DND-41 (cell line): ENCODE measurements at regions not wholly inside any gene's neighbourhood (a gene's known extent, or its start where the extent isn't known, plus 50 kb on each side); places are given as distances from the start of the nearest gene placed in this dataset.

Source experiments
- ATAC-seq: fragments of 200-7000 bp; cut with Tn5 transposase; 3 replicates; pipeline ENCODE4 v1.9.1; 2021; ENCODE audit warnings: low read depth; ENCODE audit not compliant: insufficient read depth
- DNase-seq: peaks from one replicate; pipeline ENCODE4 v3.0.0-alpha.2; 2020
- H2AFZ ChIP-seq: 2 replicates; pipeline ENCODE4 v1.6.0; 2012; ENCODE audit warnings: low read depth, low read length
- H3K27ac ChIP-seq: 2 replicates; pipeline ENCODE4 v1.5.1; 2012; ENCODE audit warnings: low read length, inconsistent platforms
- H3K27me3 ChIP-seq: fragments of 200-600 bp; sonication (generic); 2 replicates; pipeline ENCODE4 v1.6.0; 2012; ENCODE audit warnings: low read length, mild to moderate bottlenecking, inconsistent platforms; ENCODE audit not compliant: insufficient read depth, poor library complexity
- H3K36me3 ChIP-seq: 2 replicates; pipeline ENCODE4 v1.5.1; 2012; ENCODE audit warnings: low read length, inconsistent platforms; ENCODE audit not compliant: insufficient read depth
- H3K4me1 ChIP-seq: 2 replicates; pipeline ENCODE4 v1.5.1; 2012; ENCODE audit warnings: mild to moderate bottlenecking, low read length; ENCODE audit not compliant: insufficient read depth
- H3K4me2 ChIP-seq: 2 replicates; pipeline ENCODE4 v1.6.0; 2012; ENCODE audit warnings: mild to moderate bottlenecking, moderate library complexity, low read length, inconsistent platforms; ENCODE audit not compliant: insufficient read depth
- H3K4me3 ChIP-seq, 2 experiments: fragments of 200-600 bp in 1 of 2; shearing (Covaris generic) in 1 of 2; 2 replicates each; pipeline ENCODE4 v1.5.1; 2012 to 2016; ENCODE audit warnings: inconsistent platforms in 2 of 2, low read length in 2 of 2, mild to moderate bottlenecking in 2 of 2, low read depth in 1 of 2, moderate library complexity in 1 of 2
- H3K79me2 ChIP-seq: 2 replicates; pipeline ENCODE4 v1.6.0; 2012; ENCODE audit warnings: low read length, inconsistent platforms; ENCODE audit not compliant: insufficient read depth
- H3K9ac ChIP-seq: 2 replicates; pipeline ENCODE4 v1.6.0; 2012; ENCODE audit warnings: low read depth, mild to moderate bottlenecking, inconsistent platforms, low read length, moderate library complexity
- H3K9me3 ChIP-seq: 2 replicates; pipeline ENCODE4 v1.5.1; 2012; ENCODE audit warnings: low read length, moderate library complexity, mild to moderate bottlenecking, inconsistent platforms; ENCODE audit not compliant: insufficient read depth, severe bottlenecking
- H4K20me1 ChIP-seq: 2 replicates; pipeline ENCODE4 v1.6.0; 2012; ENCODE audit warnings: low read length; ENCODE audit not compliant: insufficient read depth
- CTCF ChIP-seq: IDR thresholded peaks from 2 replicates; pipeline ENCODE4 v1.5.1; 2012; ENCODE audit warnings: borderline replicate concordance, low read length, moderate library complexity, mild to moderate bottlenecking; ENCODE audit not compliant: poor library complexity, severe bottlenecking; ENCODE audit errors: extremely low read depth
- EZH2 ChIP-seq: IDR thresholded peaks from 3 replicates; pipeline ENCODE4 v1.6.1; 2012; ENCODE audit warnings: borderline replicate concordance, low read depth, mild to moderate bottlenecking, moderate library complexity, low read length, inconsistent platforms; ENCODE audit not compliant: severe bottlenecking

- Histone ChIP-seq H3K27ac (no peak overlapping the region), H3K27me3 (no peaks in the 10 kb centered on the region), H3K9ac (no peak overlapping the region), H3K79me2 (no peaks in the 10 kb centered on the region), H2AFZ (no peak overlapping the region), H4K20me1 (no peaks in the 10 kb centered on the region), H3K36me3 (no peaks in the 10 kb centered on the region), H3K9me3 (no peaks in the 10 kb centered on the region), H3K4me1 (no peaks in the 10 kb centered on the region), H3K4me3 (no peak overlapping the region), H3K4me2 (no peak overlapping the region)
- DNase-seq (no peak), ATAC-seq (no peak)
- TF ChIP-seq EZH2 (no peak), CTCF (no peak)
These were observed 62.8 kb upstream of the CPEB4 start for GRCh38 chr5:173825215-173825865.

GRCh38 chr5:173826086-173826427, 62.1 kb upstream of the CPEB4 start:
- no peak for DNase-seq
- H2AFZ ChIP-seq, result no peak overlapping the region
- no peaks in the 10 kb centered on the region for H3K36me3 ChIP-seq
- ATAC-seq, result no peak
- H3K9ac ChIP-seq, result no peak overlapping the region
- no peaks in the 10 kb centered on the region for H3K27me3 ChIP-seq
- H4K20me1 ChIP-seq, result no peaks in the 10 kb centered on the region
- no peaks in the 10 kb centered on the region for H3K4me1 ChIP-seq
- no peak overlapping the region for H3K4me3 ChIP-seq
- H3K9me3 ChIP-seq, result no peaks in the 10 kb centered on the region
- no peak for TF ChIP-seq EZH2
- no peak for TF ChIP-seq CTCF
- H3K27ac ChIP-seq, result no peak overlapping the region
- no peak overlapping the region for H3K4me2 ChIP-seq
- no peaks in the 10 kb centered on the region for H3K79me2 ChIP-seq

GRCh38 chr5:173826428-173827350, 61.5 kb upstream of the CPEB4 start:
- Histone ChIP-seq H3K9me3 (no peaks in the 10 kb centered on the region), H3K4me3 (no peak overlapping the region), H4K20me1 (no peaks in the 10 kb centered on the region), H3K4me1 (no peaks in the 10 kb centered on the region), H3K27ac (no peak overlapping the region), H3K4me2 (no peak overlapping the region), H3K9ac (no peak overlapping the region), H3K27me3 (no peaks in the 10 kb centered on the region), H3K79me2 (no peaks in the 10 kb centered on the region), H3K36me3 (no peaks in the 10 kb centered on the region), H2AFZ (no peak overlapping the region)
- no peak for TF ChIP-seq CTCF
- no peak for TF ChIP-seq EZH2
- DNase-seq (no peak), ATAC-seq (no peak)
